GM23338 (cell line): ENCODE measurements at regions not wholly inside any gene's neighbourhood (a gene's known extent, or its start where the extent isn't known, plus 50 kb on each side); places are given as distances from the start of the nearest gene placed in this dataset. TPM values are rescaled to one million over a fixed set of nuclear protein-coding genes. Genes with fewer than 3 reads are reported as not detected.

Experiments
- small RNA-seq: library from RNA; depleted of rRNA; stranded (forward); fragments of <200 nt; gene quantifications from one replicate; pipeline ENCODE3, GENCODE V24; 2014; ENCODE audit warnings: low replicate concordance

Small RNA genes in the stretch of these regions (small RNA-seq; reads per million reads assigned to genes)
- gene AC092580.3 (not detected), gene RNU6ATAC37P (not detected), gene SNRPEP5 (not detected)
